ENCODE measurements at regions not wholly inside any gene's neighbourhood (a gene's known extent, or its start where the extent isn't known, plus 50 kb on each side); places are given as distances from the start of the nearest gene placed in this dataset.

- intact Hi-C loops (cut with DNase I) = no loop called here
- H3K27me3 ChIP-seq = no peaks in the 10 kb centered on the region
- 86 to 87% methylated on average over 5 of the region's 5 CpGs for WGBS, 2 donors
- H3K4me1 ChIP-seq = no peaks in the 10 kb centered on the region
- TF ChIP-seq POLR2A (IDR thresholded peaks at IDR 0.05) = no peak
- no peak for TF ChIP-seq CTCF (IDR thresholded peaks at IDR 0.05)
- no peak overlapping the region for H3K4me3 ChIP-seq (replicated peaks in 1 of 3)
- no peaks in the 10 kb centered on the region for H3K9me3 ChIP-seq
- no peak overlapping the region for H3K27ac ChIP-seq
- no peak for DNase-seq
- H3K36me3 ChIP-seq = no peaks in the 10 kb centered on the region
These were observed 98.3 kb upstream of the SPRED2 start for GRCh38 chr2:65530547-65531320.

DNA sequence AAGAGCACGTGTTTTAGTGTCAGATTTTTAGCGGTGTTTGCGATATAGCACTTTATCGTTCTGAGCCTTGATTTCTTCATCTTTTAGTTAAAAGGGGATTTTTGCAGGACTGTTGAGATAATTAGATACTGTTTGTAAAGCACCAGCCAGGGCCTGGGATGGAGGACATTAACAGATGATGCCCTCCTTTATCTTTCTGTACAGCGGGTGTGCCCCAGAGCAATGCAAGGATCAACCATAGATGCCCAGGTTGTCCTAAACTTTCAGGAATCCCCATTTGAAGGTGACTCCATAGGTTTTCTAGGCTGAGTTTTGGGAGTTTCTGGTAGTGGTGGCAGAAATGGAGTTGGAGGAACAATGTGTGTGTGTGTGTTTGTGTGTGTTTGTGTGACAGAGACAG is 97.0 kb upstream of the SPRED2 start:
- no peaks in the 10 kb centered on the region for H3K36me3 ChIP-seq
- H3K27ac ChIP-seq = no peak overlapping the region
- TF ChIP-seq POLR2A (IDR thresholded peaks at IDR 0.05) (no peak), CTCF (IDR thresholded peaks at IDR 0.05) (no peak)
- H3K4me1 ChIP-seq = no peaks in the 10 kb centered on the region
- WGBS, 2 donors = 95 to 97% methylated on average over 5 of the region's 5 CpGs
- H3K9me3 ChIP-seq = no peaks in the 10 kb centered on the region
- H3K4me3 ChIP-seq (replicated peaks in 1 of 3) = no peak overlapping the region
- DNase-seq = no peak
- intact Hi-C loops (cut with DNase I) = no loop called here
- H3K27me3 ChIP-seq = no peaks in the 10 kb centered on the region

DNA sequence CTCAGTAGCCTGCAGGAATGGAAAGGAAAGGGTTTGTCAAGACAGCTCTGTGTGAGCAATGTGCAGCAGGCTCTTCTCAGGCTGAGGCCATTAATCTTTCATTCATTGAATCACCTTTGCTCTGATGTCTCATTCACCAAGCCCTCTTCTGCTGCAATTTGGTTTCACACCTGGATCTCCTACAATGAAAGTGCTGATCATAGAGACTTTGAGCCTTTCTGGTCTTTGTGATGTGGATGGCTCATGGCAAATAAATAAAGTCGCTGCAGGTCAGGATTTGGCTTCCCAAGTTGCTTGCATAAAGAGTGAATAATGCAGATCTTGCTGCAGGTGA is 95.8 kb upstream of the SPRED2 start:
- H3K27me3 ChIP-seq = no peaks in the 10 kb centered on the region
- H3K9me3 ChIP-seq = no peaks in the 10 kb centered on the region
- intact Hi-C loops (cut with DNase I) = no loop called here
- WGBS, 2 donors = 64 to 87% methylated on average over 1 of the region's 1 CpG
- no peak overlapping the region for H3K27ac ChIP-seq
- TF ChIP-seq POLR2A (IDR thresholded peaks at IDR 0.05) (no peak), CTCF (IDR thresholded peaks at IDR 0.05) (no peak)
- H3K4me1 ChIP-seq = no peaks in the 10 kb centered on the region
- H3K36me3 ChIP-seq = no peaks in the 10 kb centered on the region
- no peak for DNase-seq
- H3K4me3 ChIP-seq (replicated peaks in 1 of 3) = no peak overlapping the region

DNA sequence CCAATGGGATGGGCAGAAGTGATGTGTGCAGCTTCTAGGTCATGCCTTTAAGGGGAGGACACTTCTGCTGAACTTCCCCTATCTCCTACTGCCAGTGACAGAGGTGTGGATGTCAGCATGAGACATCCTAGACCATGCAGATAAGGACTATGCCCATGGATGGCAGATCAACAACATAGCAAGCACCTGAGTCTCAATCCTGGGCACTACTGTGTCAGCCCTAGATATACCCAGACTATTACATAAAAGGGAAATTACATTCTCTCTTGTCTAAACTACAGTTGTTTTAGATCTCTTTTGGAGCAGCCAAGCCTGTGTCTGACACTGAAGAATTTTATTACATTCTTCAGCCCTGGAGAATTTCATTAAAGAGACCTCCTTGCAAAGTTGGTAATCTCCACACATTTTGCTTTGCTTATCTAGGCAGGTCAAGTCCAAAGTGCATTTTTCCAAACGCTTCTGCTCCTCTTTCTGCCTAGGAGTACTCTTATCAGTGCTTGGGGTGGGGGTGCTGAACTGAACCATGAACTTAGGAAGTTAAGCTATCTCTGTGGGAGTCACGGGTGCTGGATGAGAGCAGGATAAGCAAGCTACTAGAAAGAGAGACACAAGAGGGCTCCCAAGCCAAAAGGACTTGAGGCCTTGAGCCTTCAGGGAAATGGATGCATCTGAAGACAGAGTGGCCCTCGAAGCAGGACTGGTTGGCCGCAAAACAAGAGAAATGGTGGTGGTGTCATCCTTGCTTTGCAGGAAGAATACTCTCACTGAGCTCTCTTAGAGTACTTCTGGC is 95.2 kb upstream of the SPRED2 start:
- H3K4me3 ChIP-seq (replicated peaks in 1 of 3) = no peak overlapping the region
- H3K9me3 ChIP-seq = no peaks in the 10 kb centered on the region
- TF ChIP-seq POLR2A (IDR thresholded peaks at IDR 0.05) = no peak
- TF ChIP-seq CTCF (IDR thresholded peaks at IDR 0.05) = no peak
- H3K27ac ChIP-seq = no peak overlapping the region
- H3K27me3 ChIP-seq = no peaks in the 10 kb centered on the region
- H3K4me1 ChIP-seq = no peaks in the 10 kb centered on the region
- no peak for DNase-seq
- H3K36me3 ChIP-seq = no peaks in the 10 kb centered on the region
- intact Hi-C loops (cut with DNase I) = no loop called here
- WGBS, 2 donors = 63 to 73% methylated on average over 4 of the region's 4 CpGs

DNA sequence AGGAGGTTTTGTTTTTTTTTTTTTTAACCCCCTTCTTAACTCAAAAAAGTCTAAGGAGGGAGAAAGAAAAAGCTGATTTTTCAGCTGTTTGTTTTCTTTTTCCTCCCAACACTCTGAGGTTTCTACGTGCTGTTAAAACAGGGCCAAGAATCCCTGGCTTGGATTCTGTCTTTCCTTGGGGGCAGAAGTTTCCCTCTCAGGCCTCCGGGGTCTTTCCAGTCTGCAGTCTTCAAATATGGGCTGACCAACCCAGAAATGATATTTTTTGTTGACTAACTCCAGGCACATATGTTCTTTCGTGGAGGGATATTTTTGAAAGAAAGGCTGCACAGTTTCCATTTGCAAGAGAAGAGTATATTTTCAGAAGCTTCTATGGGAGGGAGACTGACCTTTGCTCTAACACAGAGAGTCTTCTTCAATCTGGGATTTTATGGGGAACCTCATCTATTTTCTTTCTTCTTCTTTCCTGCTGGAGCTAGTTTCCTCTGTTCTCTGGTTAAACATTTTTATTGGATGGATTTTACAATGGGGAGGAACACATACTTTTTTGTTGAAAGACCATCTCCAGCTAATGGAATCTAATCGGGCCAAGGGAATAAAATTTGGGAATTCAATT is 93.3 kb upstream of the SPRED2 start:
- TF ChIP-seq POLR2A (IDR thresholded peaks at IDR 0.05) (no peak), CTCF (IDR thresholded peaks at IDR 0.05) (no peak)
- H3K36me3 ChIP-seq = no peaks in the 10 kb centered on the region
- H3K4me3 ChIP-seq (replicated peaks in 1 of 3) = no peak overlapping the region
- intact Hi-C loops (cut with DNase I) = no loop called here
- DNase-seq = no peak
- no peaks in the 10 kb centered on the region for H3K9me3 ChIP-seq
- no peak overlapping the region for H3K27ac ChIP-seq
- H3K27me3 ChIP-seq = no peaks in the 10 kb centered on the region
- WGBS, 2 donors = 49 to 56% methylated on average over 4 of the region's 4 CpGs
- H3K4me1 ChIP-seq = no peaks in the 10 kb centered on the region
